Breast epithelium (tissue), 4 donors: ENCODE measurements at regions not wholly inside any gene's neighbourhood (a gene's known extent, or its start where the extent isn't known, plus 50 kb on each side); places are given as distances from the start of the nearest gene placed in this dataset.

Experiments
- DNase-seq, 2 donors: peaks; one replicate each; pipeline ENCODE4 v3.0.0-alpha.2; 2019; ENCODE audit warnings: low spot score in 2 of 2
- H3K27ac ChIP-seq, 2 donors: fragments of 200-600 bp; sonication (generic) in 1 of 2; one replicate each; pipeline ENCODE4 v1.5.1; 2016 to 2019; ENCODE audit warnings: mild to moderate bottlenecking in 1 of 2
- H3K27me3 ChIP-seq, 2 donors: fragments of 200-600 bp; sonication (generic) in 1 of 2; one replicate each; pipeline versions ENCODE4 v1.5.1 to v1.6.0; 2017 to 2019; ENCODE audit warnings: control low read depth in 1 of 2, mild to moderate bottlenecking in 1 of 2
- H3K36me3 ChIP-seq: fragments of 200-600 bp; one replicate; pipeline ENCODE4 v1.5.1; 2019
- H3K4me1 ChIP-seq, 2 donors: fragments of 200-600 bp; sonication (generic); one replicate each; pipeline ENCODE4 v1.5.1; 2016 to 2019; ENCODE audit warnings: control low read depth in 1 of 2
- H3K4me3 ChIP-seq, 3 donors: fragments of 200-600 bp; sonication (generic); 1 replicate in 2 of 3; 2 replicates in 1 of 3; pipeline ENCODE4 v1.5.1; 2016 to 2019; ENCODE audit warnings: mild to moderate bottlenecking in 3 of 3, moderate library complexity in 2 of 3
- H3K9me3 ChIP-seq, 2 donors: fragments of 200-600 bp; sonication (generic) in 1 of 2; one replicate each; pipeline ENCODE4 v1.5.1; 2016 to 2019; ENCODE audit warnings: control low read depth in 1 of 2
- CTCF ChIP-seq, 3 donors: fragments of 450-650 bp; IDR thresholded peaks; one replicate each; pipeline ENCODE4 v1.5.1; 2016 to 2017; ENCODE audit warnings: antibody characterized with exemption in 3 of 3, mild to moderate bottlenecking in 3 of 3, moderate library complexity in 3 of 3
- POLR2A ChIP-seq: fragments of 450-650 bp; IDR thresholded peaks from one replicate; pipeline ENCODE4 v1.6.1; 2016; ENCODE audit warnings: antibody characterized with exemption, mild to moderate bottlenecking, moderate library complexity
- POLR2AphosphoS5 ChIP-seq, 3 donors: sonication (generic); formaldehyde crosslinking; IDR thresholded peaks; one replicate each; pipeline ENCODE4 v1.6.1; 2017; ENCODE audit warnings: antibody characterized with exemption in 3 of 3
- intact Hi-C: fragments of 100-400 bp; cut with DNase I; formaldehyde crosslinking; loops from one replicate; pipeline ENCODE4 v1.15.1; 2023; ENCODE audit warnings: low total_unique reads

GRCh38 chr3:118479376-118479775 lies 555.3 kb downstream of the IGSF11 start:
- H3K9me3 ChIP-seq: no peaks in the 10 kb centered on the region
- H3K36me3 ChIP-seq: no peaks in the 10 kb centered on the region
- no peak overlapping the region for H3K27ac ChIP-seq
- H3K4me1 ChIP-seq: no peaks in the 10 kb centered on the region
- no peaks in the 10 kb centered on the region for H3K27me3 ChIP-seq
- TF ChIP-seq POLR2AphosphoS5 (IDR thresholded peaks at IDR 0.05) (no peak), CTCF (IDR thresholded peaks at IDR 0.05) (no peak), POLR2A (no peak)
- H3K4me3 ChIP-seq: no peak overlapping the region
- intact Hi-C loops: no loop called here
- DNase-seq: no peak

GRCh38 chr3:118480101-118480860 lies 554.4 kb downstream of the IGSF11 start:
- H3K27ac ChIP-seq: no peak overlapping the region
- H3K4me1 ChIP-seq: no peaks in the 10 kb centered on the region
- TF ChIP-seq POLR2A (no peak), CTCF (IDR thresholded peaks at IDR 0.05) (no peak), POLR2AphosphoS5 (IDR thresholded peaks at IDR 0.05) (no peak)
- no peak overlapping the region for H3K4me3 ChIP-seq
- intact Hi-C loops: no loop called here
- H3K9me3 ChIP-seq: no peaks in the 10 kb centered on the region
- peaks cover 1% of the 10 kb centered on the region for H3K36me3 ChIP-seq
- DNase-seq: no peak
- H3K27me3 ChIP-seq: no peaks in the 10 kb centered on the region

- no peaks in the 10 kb centered on the region for H3K9me3 ChIP-seq
- H3K36me3 ChIP-seq: peaks cover 3% of the 10 kb centered on the region
- H3K4me3 ChIP-seq: no peak overlapping the region
- no peak overlapping the region for H3K27ac ChIP-seq
- DNase-seq: no peak
- no peaks in the 10 kb centered on the region for H3K4me1 ChIP-seq
- intact Hi-C loops: no loop called here
- TF ChIP-seq POLR2AphosphoS5 (IDR thresholded peaks at IDR 0.05) (no peak), POLR2A (no peak), CTCF (IDR thresholded peaks at IDR 0.05) (no peak)
- H3K27me3 ChIP-seq: no peaks in the 10 kb centered on the region
These were observed 549.0 kb downstream of the IGSF11 start for GRCh38 chr3:118485693-118486092.

- Histone ChIP-seq H3K4me3 (no peak overlapping the region), H3K9me3 (no peaks in the 10 kb centered on the region), H3K36me3 (peaks cover 3% of the 10 kb centered on the region), H3K27me3 (no peaks in the 10 kb centered on the region), H3K27ac (no peak overlapping the region), H3K4me1 (no peaks in the 10 kb centered on the region)
- no peak for TF ChIP-seq CTCF (IDR thresholded peaks at IDR 0.05)
- no peak for TF ChIP-seq POLR2A
- no peak for TF ChIP-seq POLR2AphosphoS5 (IDR thresholded peaks at IDR 0.05)
- no peak for DNase-seq
- intact Hi-C loops: no loop called here
These were observed 546.9 kb downstream of the IGSF11 start for GRCh38 chr3:118487734-118488133.

- DNase-seq: no peak
- no peak overlapping the region for H3K27ac ChIP-seq
- intact Hi-C loops: no loop called here
These were observed 545.9 kb downstream of the IGSF11 start for GRCh38 chr3:118488732-118489131.

More at GRCh38 chr3:118488732-118489131, 545.9 kb downstream of the IGSF11 start:
- Histone ChIP-seq H3K9me3 (no peaks in the 10 kb centered on the region), H3K27me3 (no peaks in the 10 kb centered on the region), H3K36me3 (peaks cover 3% of the 10 kb centered on the region), H3K4me3 (no peak overlapping the region), H3K4me1 (no peaks in the 10 kb centered on the region)
- TF ChIP-seq POLR2AphosphoS5 (IDR thresholded peaks at IDR 0.05) (no peak), POLR2A (no peak), CTCF (IDR thresholded peaks at IDR 0.05) (no peak)
